ENCODE measurements at regions not wholly inside any gene's neighbourhood (a gene's known extent, or its start where the extent isn't known, plus 50 kb on each side); places are given as distances from the start of the nearest gene placed in this dataset.

GRCh38 chr3:68121287-68121686 lies 466.9 kb upstream of the SUCLG2 start:
- ATAC-seq = no peak
- TF ChIP-seq SNAI2 (CRISPR knock-in tag; IDR thresholded peaks at IDR 0.05) (no peak), CREB5 (CRISPR knock-in tag; IDR thresholded peaks at IDR 0.05; ENCODE audit: low read depth) (no peak), PPARA (CRISPR knock-in tag; IDR thresholded peaks at IDR 0.05; ENCODE audit: borderline replicate concordance) (no peak), CSDC2 (CRISPR knock-in tag; IDR thresholded peaks at IDR 0.05) (no peak), PATZ1 (CRISPR knock-in tag; IDR thresholded peaks at IDR 0.05; ENCODE audit: borderline replicate concordance) (no peak)
- TF ChIP-seq, protein P1, sequence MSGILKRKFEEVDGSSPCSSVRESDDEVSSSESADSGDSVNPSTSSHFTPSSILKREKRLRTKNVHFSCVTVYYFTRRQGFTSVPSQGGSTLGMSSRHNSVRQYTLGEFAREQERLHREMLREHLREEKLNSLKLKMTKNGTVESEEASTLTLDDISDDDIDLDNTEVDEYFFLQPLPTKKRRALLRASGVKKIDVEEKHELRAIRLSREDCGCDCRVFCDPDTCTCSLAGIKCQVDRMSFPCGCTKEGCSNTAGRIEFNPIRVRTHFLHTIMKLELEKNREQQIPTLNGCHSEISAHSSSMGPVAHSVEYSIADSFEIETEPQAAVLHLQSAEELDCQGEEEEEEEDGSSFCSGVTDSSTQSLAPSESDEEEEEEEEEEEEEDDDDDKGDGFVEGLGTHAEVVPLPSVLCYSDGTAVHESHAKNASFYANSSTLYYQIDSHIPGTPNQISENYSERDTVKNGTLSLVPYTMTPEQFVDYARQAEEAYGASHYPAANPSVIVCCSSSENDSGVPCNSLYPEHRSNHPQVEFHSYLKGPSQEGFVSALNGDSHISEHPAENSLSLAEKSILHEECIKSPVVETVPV (CRISPR knock-in tag; IDR thresholded peaks at IDR 0.05) = no peak

- no peak for ATAC-seq
- TF ChIP-seq ZNF8 (CRISPR knock-in tag; IDR thresholded peaks at IDR 0.05) = no peak
- no peak for TF ChIP-seq ZNF70 (CRISPR knock-in tag; IDR thresholded peaks at IDR 0.05)
- no peak for TF ChIP-seq OSR1 (CRISPR knock-in tag; IDR thresholded peaks at IDR 0.05)
- no peak for TF ChIP-seq RARB (CRISPR knock-in tag; IDR thresholded peaks at IDR 0.05)
- TF ChIP-seq ZNF565 (CRISPR knock-in tag; conservative IDR thresholded peaks at IDR 0.05; ENCODE audit: low read depth) = no peak
- no peak for TF ChIP-seq ISL1 (CRISPR knock-in tag; IDR thresholded peaks at IDR 0.05)
- TF ChIP-seq ZC3H10 (CRISPR knock-in tag; IDR thresholded peaks at IDR 0.05) = no peak
- no peak for TF ChIP-seq CREB5 (CRISPR knock-in tag; IDR thresholded peaks at IDR 0.05; ENCODE audit: low read depth)
- TF ChIP-seq GLIS3 (CRISPR knock-in tag; IDR thresholded peaks at IDR 0.05) = no peak
- TF ChIP-seq CSDC2 (CRISPR knock-in tag; IDR thresholded peaks at IDR 0.05) = no peak
- TF ChIP-seq TOX (CRISPR knock-in tag; IDR thresholded peaks at IDR 0.05; ENCODE audit: borderline replicate concordance) = no peak
- TF ChIP-seq ESRRG (CRISPR knock-in tag; IDR thresholded peaks at IDR 0.05) = no peak
- TF ChIP-seq BACH2 (CRISPR knock-in tag; IDR thresholded peaks at IDR 0.05; ENCODE audit: borderline replicate concordance) = no peak
- TF ChIP-seq, protein P1 (CRISPR knock-in tag; IDR thresholded peaks at IDR 0.05) = no peak
- TF ChIP-seq PPARA (CRISPR knock-in tag; IDR thresholded peaks at IDR 0.05; ENCODE audit: borderline replicate concordance) = no peak
- TF ChIP-seq SNAI2 (CRISPR knock-in tag; IDR thresholded peaks at IDR 0.05) = no peak
- no peak for TF ChIP-seq ZFP30 (CRISPR knock-in tag; IDR thresholded peaks at IDR 0.05)
- TF ChIP-seq ARNTL (CRISPR knock-in tag; IDR thresholded peaks at IDR 0.05; ENCODE audit: borderline replicate concordance, low read depth) = no peak
- TF ChIP-seq POU6F1 (CRISPR knock-in tag; IDR thresholded peaks at IDR 0.05; ENCODE audit: borderline replicate concordance, low read depth) = no peak
These were observed 462.2 kb upstream of the SUCLG2 start for GRCh38 chr3:68116580-68116979.

DNA sequence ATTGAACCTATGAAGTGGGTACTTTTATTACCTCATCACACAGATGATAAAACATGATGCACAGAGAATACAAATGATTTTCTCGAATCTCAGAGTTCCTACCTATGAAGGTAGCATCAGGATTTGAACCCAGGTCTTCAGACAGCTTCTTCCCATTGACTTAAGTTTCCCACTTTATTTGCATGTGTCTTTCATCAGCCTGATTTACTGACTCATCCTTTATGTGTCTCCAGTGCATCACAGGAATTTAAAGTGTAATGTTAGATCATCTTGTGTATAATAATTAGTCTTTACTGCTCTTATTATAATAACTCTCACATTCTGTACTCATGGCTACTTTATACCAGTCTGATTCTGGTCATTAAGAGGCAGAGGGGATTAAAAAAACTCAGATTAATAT lies 449.4 kb upstream of the SUCLG2 start:
- ATAC-seq = no peak
- no peak for TF ChIP-seq RARB (CRISPR knock-in tag; IDR thresholded peaks at IDR 0.05)
- TF ChIP-seq ZFP30 (CRISPR knock-in tag; IDR thresholded peaks at IDR 0.05) = no peak
- TF ChIP-seq CSDC2 (CRISPR knock-in tag; IDR thresholded peaks at IDR 0.05) = no peak
- no peak for TF ChIP-seq GLIS3 (CRISPR knock-in tag; IDR thresholded peaks at IDR 0.05)
- TF ChIP-seq TOX (CRISPR knock-in tag; IDR thresholded peaks at IDR 0.05; ENCODE audit: borderline replicate concordance) = no peak
- no peak for TF ChIP-seq BACH2 (CRISPR knock-in tag; IDR thresholded peaks at IDR 0.05; ENCODE audit: borderline replicate concordance)
- no peak for TF ChIP-seq ZNF8 (CRISPR knock-in tag; IDR thresholded peaks at IDR 0.05)
- TF ChIP-seq PATZ1 (CRISPR knock-in tag; IDR thresholded peaks at IDR 0.05; ENCODE audit: borderline replicate concordance) = no peak
- no peak for TF ChIP-seq ZNF565 (CRISPR knock-in tag; conservative IDR thresholded peaks at IDR 0.05; ENCODE audit: low read depth)
- TF ChIP-seq OSR1 (CRISPR knock-in tag; IDR thresholded peaks at IDR 0.05) = no peak

Data from SK-N-SH treated with all-trans-retinoic acid at 6 μM for 48 hours (cell line).